ENCODE measurements at regions not wholly inside any gene's neighbourhood (a gene's known extent, or its start where the extent isn't known, plus 50 kb on each side); places are given as distances from the start of the nearest gene placed in this dataset.

DNA sequence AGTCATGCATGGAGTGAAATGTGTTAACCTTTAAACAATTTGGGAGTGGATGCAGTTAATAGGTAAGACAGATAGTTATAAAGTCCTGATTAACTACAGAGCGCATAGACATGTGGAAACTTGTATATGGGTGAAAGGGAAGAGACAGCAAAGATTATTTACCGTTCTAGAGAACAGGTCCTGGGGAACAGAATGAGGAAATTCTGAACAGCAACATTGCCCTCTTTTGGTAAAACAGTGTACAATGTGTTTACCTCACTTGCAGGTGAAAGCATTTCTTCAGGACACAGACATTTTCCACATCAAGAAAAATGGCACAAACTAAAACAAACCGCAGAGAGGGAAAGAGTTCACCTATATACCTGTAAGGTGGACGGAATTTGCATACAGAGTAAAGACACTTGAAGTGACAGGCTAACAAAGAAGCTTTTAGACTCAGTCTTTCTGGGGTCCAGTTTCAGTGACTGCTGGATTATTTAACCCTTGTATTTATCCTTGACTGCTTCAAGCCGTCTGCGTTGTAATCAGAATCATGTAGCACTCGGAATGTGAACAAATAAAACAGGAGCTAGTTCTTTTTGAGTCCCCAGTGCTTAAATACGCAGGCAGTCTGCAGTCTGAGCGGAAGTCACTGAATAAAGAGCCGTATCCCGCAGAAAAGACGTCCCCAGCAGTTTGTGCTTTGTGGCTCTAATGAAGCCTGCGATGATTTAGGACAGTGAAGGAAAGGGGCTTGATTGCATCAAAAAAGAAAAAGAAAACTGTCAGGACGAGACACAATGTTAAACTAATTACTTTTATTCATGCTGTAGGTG, 364.8 kb upstream of the GALNT5 start:
- ATAC-seq (replicated peaks in 6 of 8), result peak; percentile 88 to 96 (median 93)
- Histone ChIP-seq H3K27ac (no peak overlapping the region), H3K4me1 (replicated peaks in 1 of 2) (peaks cover 0 to 9% of the 10 kb centered on the region in 2 donors), H3K4me3 (peak overlapping the region; percentile 23 to 33 (median 33))
- in situ Hi-C loops (cut with MboI; ENCODE audit: low pct_unique_long_range_greater_than_20kb in 2 of 9, low sequenced_read_pairs in 9 of 9, unreplicated experiment in 9 of 9), result loop anchor here in 3 of 9 experiments (25.0 kb wide), 4 partner anchors 295 to 1505 kb away; partner anchors contain the start of gene NR4A2 (in 2 of the 3)
- 0 to 9% (median 3%) methylated on average over 1 to 14 of the region's 14 CpGs for WGBS, 10 experiments

DNA sequence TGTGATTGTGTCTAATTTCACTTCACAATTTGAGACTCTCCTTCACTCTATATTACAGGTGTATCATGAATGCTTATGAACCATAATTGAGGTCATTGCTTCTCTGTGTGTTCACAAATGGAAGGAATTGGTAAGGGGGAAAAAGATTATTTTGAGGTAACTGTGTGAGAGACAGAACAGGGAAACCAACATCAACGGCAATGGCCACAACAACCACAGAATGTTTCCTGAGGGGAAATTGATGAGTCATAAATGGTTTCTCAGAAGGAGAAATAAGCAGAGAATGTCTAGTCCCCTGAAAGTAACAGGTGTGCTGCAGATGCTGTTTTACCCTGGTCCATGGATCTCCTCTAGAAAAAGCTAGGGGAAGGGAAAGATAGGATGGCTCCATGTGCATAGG, 361.2 kb upstream of the GALNT5 start:
- ATAC-seq (replicated peaks in 6 of 8), result no peak
- in situ Hi-C loops (cut with MboI; ENCODE audit: low pct_unique_long_range_greater_than_20kb in 2 of 9, low sequenced_read_pairs in 9 of 9, unreplicated experiment in 9 of 9), result loop anchor here in 3 of 9 experiments (25.0 kb wide), 4 partner anchors 291 to 1509 kb away; partner anchors contain the start of gene NR4A2 (in 2 of the 3)
- 17 to 100% (median 55%) methylated on average over 1 of the region's 1 CpG; no CpG with 5 or more reads in 4 of the 10 experiments for WGBS, 10 experiments
- Histone ChIP-seq H3K27ac (no peak overlapping the region), H3K4me1 (replicated peaks in 1 of 2) (peaks cover 0 to 3% of the 10 kb centered on the region in 2 donors), H3K4me3 (no peak overlapping the region)

DNA sequence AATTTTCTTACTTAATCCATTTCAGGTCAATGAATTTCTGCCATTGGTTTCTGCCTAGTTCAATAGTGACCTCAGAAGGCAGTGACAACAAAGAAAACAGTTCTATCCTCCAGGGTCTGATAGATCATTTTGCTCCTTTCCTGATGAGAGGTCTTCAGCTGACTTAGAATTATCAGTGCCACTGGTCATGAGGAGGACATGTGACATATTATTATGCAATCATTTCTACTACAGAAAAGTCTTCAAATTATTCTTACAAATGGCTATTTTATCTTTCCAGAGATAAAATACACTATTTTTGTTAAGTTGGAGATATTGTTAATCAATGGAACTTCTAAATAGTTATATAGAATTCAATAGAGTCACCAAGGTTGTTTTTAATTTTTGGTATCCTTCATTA, 360.0 kb upstream of the GALNT5 start:
- Histone ChIP-seq H3K4me3 (no peak overlapping the region), H3K27ac (no peak overlapping the region), H3K4me1 (replicated peaks in 1 of 2) (no peaks in the 10 kb centered on the region)
- no peak for ATAC-seq (replicated peaks in 6 of 8)
- in situ Hi-C loops (cut with MboI; ENCODE audit: low pct_unique_long_range_greater_than_20kb in 2 of 9, low sequenced_read_pairs in 9 of 9, unreplicated experiment in 9 of 9), result loop anchor here in 3 of 9 experiments (25.0 kb wide), 4 partner anchors 290 to 1510 kb away; partner anchors contain the start of gene NR4A2 (in 2 of the 3)

DNA sequence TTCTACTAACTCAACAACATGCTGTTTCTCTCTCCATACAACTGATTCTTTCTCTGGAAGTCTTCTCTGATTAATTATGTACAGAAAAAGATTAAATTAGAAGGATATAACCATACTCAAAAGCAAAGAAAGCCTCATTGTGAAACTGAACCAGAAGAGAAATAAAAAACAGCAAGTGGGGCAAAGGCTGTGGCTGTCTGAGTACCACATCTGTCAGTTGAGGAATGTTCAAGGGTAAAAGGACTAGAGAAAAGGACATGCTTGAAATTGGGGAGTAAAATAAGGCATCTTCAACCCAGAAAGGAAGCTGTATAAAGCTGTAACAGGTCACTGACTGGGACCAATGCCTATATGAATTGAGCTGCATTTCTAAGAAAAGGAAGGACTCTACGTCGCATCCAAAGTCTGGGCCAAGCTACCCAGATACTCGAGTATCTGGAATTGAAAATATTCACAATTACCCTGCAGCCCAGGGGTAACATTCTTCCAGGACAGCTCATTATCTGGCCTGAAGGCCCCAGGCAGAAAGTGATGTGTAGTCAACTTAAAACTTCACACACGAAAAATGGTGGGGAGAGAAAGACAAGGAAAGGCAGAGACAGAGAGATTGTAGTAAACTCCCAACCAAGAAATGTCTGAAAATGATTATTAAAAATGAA, 356.0 kb upstream of the GALNT5 start:
- Histone ChIP-seq H3K4me3 (no peak overlapping the region), H3K27ac (no peak overlapping the region), H3K4me1 (replicated peaks in 1 of 2) (no peaks in the 10 kb centered on the region)
- 11 to 100% (median 72%) methylated on average over 1 to 4 of the region's 4 CpGs; no CpG with 5 or more reads in 1 of the 10 experiments for WGBS, 10 experiments
- no peak for ATAC-seq (replicated peaks in 6 of 8)
- in situ Hi-C loops (cut with MboI; ENCODE audit: low pct_unique_long_range_greater_than_20kb in 2 of 9, low sequenced_read_pairs in 9 of 9, unreplicated experiment in 9 of 9), result loop anchor here in 1 of 9 experiments (25.0 kb wide), 1 partner anchor 286 kb away; no protein-coding TSS in a partner anchor

DNA sequence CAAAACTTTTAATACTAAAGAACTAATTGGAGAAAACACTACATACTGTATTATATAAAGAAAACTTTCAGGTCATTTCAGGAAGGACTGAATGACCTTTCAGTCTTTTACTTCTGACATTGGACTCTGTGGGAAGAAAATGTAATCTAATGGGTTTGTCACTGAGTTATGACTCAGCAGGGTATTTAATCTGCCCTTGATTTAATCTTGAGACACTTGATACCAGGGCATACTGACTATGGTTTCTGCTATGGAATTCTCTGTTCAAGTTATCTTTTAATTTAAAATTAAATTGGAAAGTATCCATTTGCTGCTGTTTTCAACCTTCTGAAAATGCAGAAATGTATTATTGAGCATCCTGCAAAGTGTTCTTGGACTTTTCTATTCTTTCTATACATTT, 354.2 kb upstream of the GALNT5 start:
- in situ Hi-C loops (cut with MboI; ENCODE audit: low pct_unique_long_range_greater_than_20kb in 2 of 9, low sequenced_read_pairs in 9 of 9, unreplicated experiment in 9 of 9), result loop anchor here in 1 of 9 experiments (25.0 kb wide), 1 partner anchor 284 kb away; no protein-coding TSS in a partner anchor

DNA sequence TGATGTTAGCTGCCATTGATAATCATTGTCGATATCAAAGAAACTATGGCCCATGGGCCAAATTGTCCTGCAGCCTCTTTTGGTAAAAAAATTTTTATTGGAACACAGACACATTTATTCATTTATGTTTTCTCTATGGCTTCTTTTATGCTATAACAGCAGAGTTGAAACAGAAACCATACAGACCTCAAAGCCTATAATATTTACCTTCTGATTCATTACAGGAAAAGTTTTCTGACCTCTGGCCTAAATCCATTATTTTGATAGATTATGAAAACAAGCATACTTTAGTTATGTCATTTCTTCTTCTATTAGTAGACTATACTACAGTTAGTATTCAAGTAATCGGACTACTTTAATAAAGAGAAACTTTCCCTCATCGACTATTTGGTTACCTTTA, 349.7 kb upstream of the GALNT5 start:
- in situ Hi-C loops (cut with MboI; ENCODE audit: low pct_unique_long_range_greater_than_20kb in 2 of 9, low sequenced_read_pairs in 9 of 9, unreplicated experiment in 9 of 9), result loop anchor here in 1 of 9 experiments (25.0 kb wide), 1 partner anchor 279 kb away; no protein-coding TSS in a partner anchor

More for the DNA sequence above, 354.2 kb upstream of the GALNT5 start:
- H3K4me3 ChIP-seq, result no peak overlapping the region
- H3K27ac ChIP-seq, result no peak overlapping the region
- ATAC-seq (replicated peaks in 6 of 8), result no peak
- no peaks in the 10 kb centered on the region for H3K4me1 ChIP-seq (replicated peaks in 1 of 2)

DNA sequence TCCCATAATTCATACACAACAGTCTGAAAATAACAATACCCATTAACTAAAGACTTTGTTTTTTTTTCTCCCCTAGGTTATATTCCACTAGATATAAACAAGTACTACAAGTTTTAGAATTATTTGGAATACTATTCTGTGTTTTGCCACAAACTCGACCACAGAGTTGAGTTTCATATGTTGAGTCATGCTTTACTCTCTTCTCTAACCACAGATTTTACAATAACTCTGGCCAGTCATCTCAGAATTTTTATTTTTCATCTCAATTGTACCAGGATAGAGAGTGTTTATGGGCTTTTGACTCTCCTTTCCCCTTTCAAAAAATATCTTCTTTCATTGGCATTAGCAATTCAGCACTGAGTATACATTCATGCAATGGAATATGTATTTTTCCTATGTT, 348.7 kb upstream of the GALNT5 start:
- H3K4me3 ChIP-seq, result no peak overlapping the region
- 0 to 83% (median 43%) methylated on average over 1 of the region's 1 CpG; no CpG with 5 or more reads in 2 of the 10 experiments for WGBS, 10 experiments
- H3K4me1 ChIP-seq (replicated peaks in 1 of 2), result no peaks in the 10 kb centered on the region
- in situ Hi-C loops (cut with MboI; ENCODE audit: low pct_unique_long_range_greater_than_20kb in 2 of 9, low sequenced_read_pairs in 9 of 9, unreplicated experiment in 9 of 9), result loop anchor here in 1 of 9 experiments (25.0 kb wide), 1 partner anchor 278 kb away; no protein-coding TSS in a partner anchor
- ATAC-seq (replicated peaks in 6 of 8), result no peak
- no peak overlapping the region for H3K27ac ChIP-seq

More for the DNA sequence above, 349.7 kb upstream of the GALNT5 start:
- H3K4me3 ChIP-seq, result no peak overlapping the region
- no peaks in the 10 kb centered on the region for H3K4me1 ChIP-seq (replicated peaks in 1 of 2)
- H3K27ac ChIP-seq, result no peak overlapping the region
- WGBS, 10 experiments, result 62 to 100% (median 92%) methylated on average over 1 to 3 of the region's 3 CpGs; no CpG with 5 or more reads in 1 of the 10 experiments
- ATAC-seq (replicated peaks in 6 of 8), result no peak

DNA sequence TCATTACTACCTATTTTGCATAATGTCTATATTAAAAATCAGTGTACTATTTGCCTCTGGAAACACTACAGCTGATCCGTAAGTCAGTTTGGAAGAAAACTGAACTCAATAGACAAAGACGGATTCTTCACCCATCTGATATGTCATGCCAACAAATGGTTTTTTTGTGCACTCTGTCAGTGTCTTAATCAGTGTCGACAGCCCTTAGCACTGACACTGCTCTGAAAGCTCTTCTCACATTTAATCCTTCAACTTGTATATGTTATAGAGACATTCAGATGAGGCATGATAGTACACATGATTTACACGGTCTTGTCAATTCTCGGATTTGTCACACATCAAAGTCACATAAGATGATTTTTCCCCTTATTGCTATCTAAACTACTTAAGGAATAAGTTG, 347.5 kb upstream of the GALNT5 start:
- no peaks in the 10 kb centered on the region for H3K4me1 ChIP-seq (replicated peaks in 1 of 2)
- H3K27ac ChIP-seq, result no peak overlapping the region
- in situ Hi-C loops (cut with MboI; ENCODE audit: low pct_unique_long_range_greater_than_20kb in 2 of 9, low sequenced_read_pairs in 9 of 9, unreplicated experiment in 9 of 9), result loop anchor here in 1 of 9 experiments (25.0 kb wide), 1 partner anchor 277 kb away; no protein-coding TSS in a partner anchor
- H3K4me3 ChIP-seq, result no peak overlapping the region
- WGBS, 10 experiments, result 42 to 100% (median 90%) methylated on average over 1 to 5 of the region's 5 CpGs; no CpG with 5 or more reads in 1 of the 10 experiments
- ATAC-seq (replicated peaks in 6 of 8), result no peak

DNA sequence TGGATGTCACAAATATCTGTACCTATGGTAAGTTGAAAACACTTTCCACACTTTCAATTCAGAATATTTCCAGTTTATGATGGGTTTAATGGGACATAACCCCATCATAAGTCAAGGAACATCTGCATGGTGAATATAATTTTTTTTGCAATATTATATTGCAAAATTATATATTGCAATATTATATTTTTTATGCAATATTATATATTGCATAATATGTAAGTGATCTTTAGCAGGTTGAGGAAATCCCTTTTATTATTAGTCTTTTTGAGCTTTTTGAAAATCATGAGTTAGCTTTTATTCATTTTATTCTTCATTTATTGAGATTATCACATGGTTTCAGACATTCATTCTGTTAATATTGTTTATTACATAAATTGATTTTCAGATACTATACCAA, 342.2 kb upstream of the GALNT5 start:
- Histone ChIP-seq H3K27ac (no peak overlapping the region), H3K4me1 (replicated peaks in 1 of 2) (no peaks in the 10 kb centered on the region), H3K4me3 (no peak overlapping the region)
- no peak for ATAC-seq (replicated peaks in 6 of 8)
- in situ Hi-C loops (cut with MboI; ENCODE audit: low pct_unique_long_range_greater_than_20kb in 2 of 9, low sequenced_read_pairs in 9 of 9, unreplicated experiment in 9 of 9), result loop anchor here in 1 of 9 experiments (25.0 kb wide), 1 partner anchor 272 kb away; no protein-coding TSS in a partner anchor

DNA sequence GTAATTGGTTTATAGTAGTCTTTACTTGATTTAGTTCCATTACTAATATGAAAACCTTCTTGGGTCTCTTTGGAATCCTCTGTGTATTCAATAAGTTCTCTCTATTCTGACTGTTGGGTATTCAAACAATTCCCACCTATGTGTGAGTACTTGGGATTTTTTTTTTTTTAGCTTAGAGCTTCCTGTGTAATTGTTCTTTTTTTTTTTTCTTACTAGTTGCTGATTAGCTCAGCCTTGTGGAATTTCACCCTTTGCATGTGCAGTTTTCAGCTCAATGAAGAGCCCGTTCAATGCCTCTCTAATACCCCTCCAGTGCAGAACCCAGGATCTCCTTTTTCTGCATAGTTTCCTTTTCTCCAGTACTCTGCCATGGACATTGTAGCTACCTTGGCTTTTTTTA, 339.1 kb upstream of the GALNT5 start:
- Histone ChIP-seq H3K4me1 (replicated peaks in 1 of 2) (no peaks in the 10 kb centered on the region), H3K4me3 (no peak overlapping the region), H3K27ac (no peak overlapping the region)
- in situ Hi-C loops (cut with MboI; ENCODE audit: low pct_unique_long_range_greater_than_20kb in 2 of 9, low sequenced_read_pairs in 9 of 9, unreplicated experiment in 9 of 9), result loop anchor here in 1 of 9 experiments (25.0 kb wide), 1 partner anchor 269 kb away; no protein-coding TSS in a partner anchor
- 63 to 100% (median 72%) methylated on average over 1 of the region's 1 CpG; no CpG with 5 or more reads in 2 of the 10 experiments for WGBS, 10 experiments
- no peak for ATAC-seq (replicated peaks in 6 of 8)

DNA sequence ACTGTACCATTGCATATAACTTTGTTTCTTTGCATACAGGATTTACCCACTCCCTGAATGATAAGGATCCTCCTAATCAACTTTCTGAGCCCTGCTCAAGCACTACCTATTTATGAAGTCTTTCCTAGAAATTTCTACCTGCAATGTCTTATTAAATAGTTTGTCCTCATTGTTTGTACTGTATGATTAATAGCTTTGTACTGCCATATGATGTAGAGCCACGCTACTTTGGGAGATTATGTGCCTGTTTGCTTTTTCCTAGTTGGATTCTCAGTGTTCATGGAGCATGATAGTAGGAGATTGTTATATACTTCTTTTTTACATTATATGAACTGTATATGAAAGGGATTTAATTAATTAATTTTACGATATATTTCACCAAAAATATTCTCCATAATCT, 327.1 kb upstream of the GALNT5 start:
- H3K4me3 ChIP-seq, result no peak overlapping the region
- no peak overlapping the region for H3K27ac ChIP-seq
- no peak for ATAC-seq (replicated peaks in 6 of 8)
- H3K4me1 ChIP-seq (replicated peaks in 1 of 2), result no peaks in the 10 kb centered on the region
- WGBS, 10 experiments, result 40 to 100% (median 76%) methylated on average over 1 to 2 of the region's 2 CpGs
- in situ Hi-C loops (cut with MboI; ENCODE audit: low pct_unique_long_range_greater_than_20kb in 2 of 9, low sequenced_read_pairs in 9 of 9, unreplicated experiment in 9 of 9), result no loop called here

DNA sequence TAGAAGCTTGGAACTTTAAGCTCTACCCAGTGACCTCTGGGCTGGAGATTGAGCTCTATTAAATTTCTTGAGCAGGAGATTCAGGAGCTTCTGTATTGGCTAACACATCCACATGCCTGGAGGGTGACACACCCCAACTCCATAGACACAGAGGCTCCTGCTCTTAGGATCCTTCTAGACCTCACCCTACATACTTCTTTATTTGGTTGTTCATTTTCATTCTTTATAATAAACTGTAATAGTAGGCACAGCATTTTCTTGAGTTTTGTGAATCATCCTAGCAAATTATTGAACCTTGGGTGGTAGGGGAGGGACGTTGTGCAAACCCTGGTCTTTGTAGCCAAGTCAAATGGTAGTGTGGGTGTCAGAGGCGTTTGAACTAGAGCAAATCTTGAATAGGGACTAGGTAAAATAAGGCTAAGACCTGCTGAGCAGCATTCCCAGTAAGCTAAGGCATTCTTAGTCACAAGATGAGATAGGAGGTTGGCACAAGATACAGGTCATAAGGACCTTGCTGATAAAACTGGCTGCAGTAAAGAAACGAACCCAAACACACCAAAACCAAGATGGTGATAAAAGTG, 323.8 kb upstream of the GALNT5 start:
- Histone ChIP-seq H3K4me3 (no peak overlapping the region), H3K4me1 (replicated peaks in 1 of 2) (no peaks in the 10 kb centered on the region), H3K27ac (no peak overlapping the region)
- in situ Hi-C loops (cut with MboI; ENCODE audit: low pct_unique_long_range_greater_than_20kb in 2 of 9, low sequenced_read_pairs in 9 of 9, unreplicated experiment in 9 of 9), result no loop called here
- 0 to 100% (median 51%) methylated on average over 1 to 3 of the region's 3 CpGs; no CpG with 5 or more reads in 3 of the 10 experiments for WGBS, 10 experiments
- no peak for ATAC-seq (replicated peaks in 6 of 8)

DNA sequence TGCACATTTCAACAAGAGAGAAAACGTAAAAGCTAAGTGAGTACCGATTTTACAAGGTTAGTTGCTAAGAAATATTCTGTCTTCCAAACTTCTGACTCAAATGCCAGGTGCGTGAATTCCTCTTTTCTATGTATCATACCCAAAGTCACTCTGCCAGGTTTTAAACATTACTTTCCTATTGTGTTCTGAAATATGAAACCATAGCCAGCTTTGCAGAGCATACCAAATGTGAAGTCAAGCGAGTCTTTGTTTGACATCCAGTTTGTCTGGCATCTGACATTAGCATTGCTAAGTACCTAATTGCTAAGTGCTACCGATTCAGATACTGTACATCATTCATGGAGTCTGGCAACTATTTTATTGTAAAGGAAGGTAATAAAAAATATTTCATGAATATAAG, 321.9 kb upstream of the GALNT5 start:
- 29 to 90% (median 48%) methylated on average over 3 to 5 of the region's 5 CpGs; no CpG with 5 or more reads in 2 of the 10 experiments for WGBS, 10 experiments
- in situ Hi-C loops (cut with MboI; ENCODE audit: low pct_unique_long_range_greater_than_20kb in 2 of 9, low sequenced_read_pairs in 9 of 9, unreplicated experiment in 9 of 9), result no loop called here
- Histone ChIP-seq H3K27ac (no peak overlapping the region), H3K4me1 (replicated peaks in 1 of 2) (no peaks in the 10 kb centered on the region), H3K4me3 (no peak overlapping the region)
- ATAC-seq (replicated peaks in 6 of 8), result peak in 3 of 8 experiments; percentile 80 to 88 (median 85)

All from motor neuron (in vitro differentiated cells).